ENCODE measurements at regions not wholly inside any gene's neighbourhood (a gene's known extent, or its start where the extent isn't known, plus 50 kb on each side); places are given as distances from the start of the nearest gene placed in this dataset.
"Not testable (repeated sequence)": the region's sequence is repeated elsewhere in the genome, so short reads cannot be mapped to it uniquely, and the experiment has no call there.

- not testable (repeated sequence) for ATAC-seq
Observed at GRCh38 chr2:101645886-101646285, 51.6 kb upstream of the MAP4K4 start.

GRCh38 chr2:101644842-101645383 lies 52.6 kb upstream of the MAP4K4 start:
- no peak for ATAC-seq
- no peak for TF ChIP-seq ZNF70 (CRISPR knock-in tag; IDR thresholded peaks at IDR 0.05)

GRCh38 chr2:101643004-101643524 lies 54.4 kb upstream of the MAP4K4 start:
- TF ChIP-seq ZNF8 (CRISPR knock-in tag; IDR thresholded peaks at IDR 0.05) = no peak
- TF ChIP-seq CREB5 (CRISPR knock-in tag; IDR thresholded peaks at IDR 0.05; ENCODE audit: low read depth) = no peak
- no peak for TF ChIP-seq RARB (CRISPR knock-in tag; IDR thresholded peaks at IDR 0.05)
- TF ChIP-seq ESRRG (CRISPR knock-in tag; IDR thresholded peaks at IDR 0.05) = no peak
- no peak for TF ChIP-seq ZFP3 (CRISPR knock-in tag; IDR thresholded peaks at IDR 0.05)
- no peak for TF ChIP-seq GLIS3 (CRISPR knock-in tag; IDR thresholded peaks at IDR 0.05)
- TF ChIP-seq CSDC2 (CRISPR knock-in tag; IDR thresholded peaks at IDR 0.05) = no peak
- no peak for TF ChIP-seq POU6F1 (CRISPR knock-in tag; IDR thresholded peaks at IDR 0.05; ENCODE audit: borderline replicate concordance, low read depth)
- TF ChIP-seq CSRNP3 (CRISPR knock-in tag; IDR thresholded peaks at IDR 0.05) = no peak
- no peak for TF ChIP-seq ARNTL (CRISPR knock-in tag; IDR thresholded peaks at IDR 0.05; ENCODE audit: borderline replicate concordance, low read depth)
- no peak for TF ChIP-seq PATZ1 (CRISPR knock-in tag; IDR thresholded peaks at IDR 0.05; ENCODE audit: borderline replicate concordance)
- ATAC-seq = no peak

GRCh38 chr2:101638817-101639605 lies 58.5 kb upstream of the MAP4K4 start:
- ATAC-seq = no peak
- no peak for TF ChIP-seq CSDC2 (CRISPR knock-in tag; IDR thresholded peaks at IDR 0.05)
- TF ChIP-seq ZFP30 (CRISPR knock-in tag; IDR thresholded peaks at IDR 0.05) = no peak
- no peak for TF ChIP-seq ZNF8 (CRISPR knock-in tag; IDR thresholded peaks at IDR 0.05)
- no peak for TF ChIP-seq ZFP3 (CRISPR knock-in tag; IDR thresholded peaks at IDR 0.05)
- TF ChIP-seq SNAI2 (CRISPR knock-in tag; IDR thresholded peaks at IDR 0.05) = no peak
- no peak for TF ChIP-seq RARB (CRISPR knock-in tag; IDR thresholded peaks at IDR 0.05)
- no peak for TF ChIP-seq TSHZ2 (CRISPR knock-in tag; IDR thresholded peaks at IDR 0.05)
- no peak for TF ChIP-seq CREB5 (CRISPR knock-in tag; IDR thresholded peaks at IDR 0.05; ENCODE audit: low read depth)
- TF ChIP-seq CSRNP3 (CRISPR knock-in tag; IDR thresholded peaks at IDR 0.05) = no peak
